HG03060 (cell line): ENCODE measurements at regions not wholly inside any gene's neighbourhood (a gene's known extent, or its start where the extent isn't known, plus 50 kb on each side); places are given as distances from the start of the nearest gene placed in this dataset.

Experiments
- ATAC-seq: cut with Tn5 transposase; IDR thresholded peaks from one replicate; pipeline ENCODE4 v1.9.1; 2021; ENCODE audit warnings: low read depth, moderate number of reproducible peaks; ENCODE audit not compliant: unreplicated experiment

GRCh38 chr5:144583541-144584449 is 413.1 kb downstream of the KCTD16 start:
- no peak for ATAC-seq

- ATAC-seq = no peak
Measured at GRCh38 chr5:144582066-144582465, 411.4 kb downstream of the KCTD16 start.

DNA sequence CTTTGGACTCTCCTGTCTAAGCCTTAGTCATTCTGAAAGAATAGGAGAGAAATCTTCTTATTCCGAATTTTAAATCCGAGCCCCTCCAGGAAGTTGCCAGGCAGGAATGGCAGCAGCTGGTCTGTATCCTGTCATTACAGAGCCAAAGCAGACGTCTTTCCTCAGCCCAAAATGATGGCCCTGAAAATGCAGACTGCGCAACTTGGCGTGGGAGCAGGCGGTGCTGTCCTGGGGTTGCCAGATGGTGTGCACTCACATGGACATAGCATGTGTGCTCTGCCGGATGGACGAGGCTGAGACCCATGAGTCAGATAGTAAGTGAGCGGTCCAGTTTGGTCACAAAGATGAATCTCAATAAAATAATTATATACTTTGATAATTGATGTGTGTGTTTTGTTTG is 410.4 kb downstream of the KCTD16 start:
- no peak for ATAC-seq

- no peak for ATAC-seq
Measured at GRCh38 chr5:144577676-144578075, 407.0 kb downstream of the KCTD16 start.

- no peak for ATAC-seq
Measured at GRCh38 chr5:144575736-144576135, 405.1 kb downstream of the KCTD16 start.

- ATAC-seq = no peak
Measured at GRCh38 chr5:144567421-144567780, 396.7 kb downstream of the KCTD16 start.

GRCh38 chr5:144566747-144567420 is 396.2 kb downstream of the KCTD16 start:
- ATAC-seq = no peak

DNA sequence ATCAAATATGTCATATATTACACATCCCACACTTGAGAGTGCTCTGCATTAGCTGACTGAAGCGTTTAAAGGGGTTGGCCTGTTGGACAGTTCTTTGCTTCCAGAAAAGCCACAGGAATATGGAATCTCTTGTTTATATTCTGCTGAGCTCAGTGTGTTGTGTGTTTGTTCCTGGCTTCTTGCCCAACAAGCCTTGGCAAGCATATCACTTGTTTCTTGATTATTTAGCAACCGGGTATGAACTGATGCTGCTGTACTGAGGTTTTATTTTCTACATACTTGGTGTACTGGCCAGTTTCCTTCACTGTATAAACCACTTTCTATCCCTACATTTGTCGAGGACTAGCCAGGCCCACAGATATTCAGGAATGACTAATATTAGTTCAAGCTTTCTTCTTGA is 378.9 kb downstream of the KCTD16 start:
- ATAC-seq = no peak

GRCh38 chr5:144548936-144549335 is 378.3 kb downstream of the KCTD16 start:
- no peak for ATAC-seq

DNA sequence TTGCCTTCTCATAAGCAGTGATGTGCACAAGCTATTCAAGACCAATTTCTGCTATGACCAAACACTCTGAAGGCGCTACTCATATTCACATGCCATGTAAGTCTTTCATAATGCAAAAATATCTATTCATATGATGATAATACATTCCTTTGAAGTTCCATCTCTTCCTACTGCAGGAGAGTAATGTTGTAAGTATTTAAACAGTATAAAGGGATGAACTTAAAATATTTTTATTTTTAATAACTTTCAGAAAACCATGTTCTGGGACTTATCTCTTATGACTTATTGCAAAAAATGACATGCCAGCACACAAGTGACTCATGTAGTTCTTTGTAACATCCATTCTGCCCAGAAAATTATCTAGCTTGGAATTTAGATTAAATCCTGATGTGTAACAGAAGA is 376.4 kb downstream of the KCTD16 start:
- no peak for ATAC-seq

DNA sequence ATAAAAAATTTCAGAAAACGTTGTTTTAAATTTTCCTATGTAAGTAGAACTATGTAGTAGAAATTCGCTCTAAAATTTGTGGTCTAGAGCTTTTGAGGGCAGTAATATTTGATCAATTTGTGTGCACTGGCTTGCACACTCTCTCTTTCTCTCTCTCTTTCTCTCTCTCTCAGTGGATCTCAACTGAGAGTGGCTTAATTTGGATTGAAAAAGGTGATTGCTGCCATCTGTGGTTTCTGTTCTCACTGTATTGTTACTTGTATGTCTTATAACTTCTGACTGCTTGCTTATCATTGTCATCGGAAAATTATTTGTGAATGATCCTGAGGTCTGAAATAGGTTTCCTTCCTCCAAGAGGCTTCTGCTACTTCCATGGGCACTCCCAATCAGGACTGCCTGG is 368.2 kb downstream of the KCTD16 start:
- no peak for ATAC-seq
